ENCODE measurements at regions not wholly inside any gene's neighbourhood (a gene's known extent, or its start where the extent isn't known, plus 50 kb on each side); places are given as distances from the start of the nearest gene placed in this dataset.

GRCh38 chr1:195236991-195237889 is 1371.0 kb downstream of the KCNT2 start:
- H3K36me3 ChIP-seq = no peaks in the 10 kb centered on the region
- H3K9me3 ChIP-seq = no peaks in the 10 kb centered on the region
- TF ChIP-seq CTCF (IDR thresholded peaks at IDR 0.05; ENCODE audit: low read depth, low read length) = no peak
- H3K4me1 ChIP-seq = no peaks in the 10 kb centered on the region; the same call in 1 of the 2 replicates
- DNase-seq = no peak
- H3K4me3 ChIP-seq (ENCODE audit: low read depth, low read length) = no peak overlapping the region
- no peaks in the 10 kb centered on the region for H3K27me3 ChIP-seq

- no peak for TF ChIP-seq CTCF (IDR thresholded peaks at IDR 0.05; ENCODE audit: low read depth, low read length)
- Histone ChIP-seq H3K4me1 (no peaks in the 10 kb centered on the region), H3K36me3 (no peaks in the 10 kb centered on the region), H3K27me3 (no peaks in the 10 kb centered on the region), H3K9me3 (no peaks in the 10 kb centered on the region), H3K4me3 (ENCODE audit: low read depth, low read length) (no peak overlapping the region)
- no peak for DNase-seq
These were observed 1389.6 kb downstream of the KCNT2 start for GRCh38 chr1:195218428-195219212.

GRCh38 chr1:195202241-195202640 is 1406.0 kb downstream of the KCNT2 start:
- DNase-seq = no peak
- Histone ChIP-seq H3K4me1 (peaks cover 3% of the 10 kb centered on the region; the same call in 1 of the 2 replicates), H3K4me3 (ENCODE audit: low read depth, low read length) (no peak overlapping the region), H3K27me3 (no peaks in the 10 kb centered on the region), H3K36me3 (no peaks in the 10 kb centered on the region), H3K9me3 (no peaks in the 10 kb centered on the region)
- no peak for TF ChIP-seq CTCF (IDR thresholded peaks at IDR 0.05; ENCODE audit: low read depth, low read length)

- Histone ChIP-seq H3K36me3 (no peaks in the 10 kb centered on the region), H3K4me1 (peaks cover 3% of the 10 kb centered on the region; the same call in 1 of the 2 replicates), H3K27me3 (no peaks in the 10 kb centered on the region), H3K4me3 (ENCODE audit: low read depth, low read length) (no peak overlapping the region), H3K9me3 (no peaks in the 10 kb centered on the region)
- no peak for TF ChIP-seq CTCF (IDR thresholded peaks at IDR 0.05; ENCODE audit: low read depth, low read length)
- DNase-seq = no peak
These were observed 1407.5 kb downstream of the KCNT2 start for GRCh38 chr1:195200772-195201171.

- Histone ChIP-seq H3K9me3 (no peaks in the 10 kb centered on the region), H3K36me3 (no peaks in the 10 kb centered on the region), H3K27me3 (no peaks in the 10 kb centered on the region), H3K4me3 (ENCODE audit: low read depth, low read length) (no peak overlapping the region), H3K4me1 (no peaks in the 10 kb centered on the region)
- DNase-seq = no peak
- TF ChIP-seq CTCF (IDR thresholded peaks at IDR 0.05; ENCODE audit: low read depth, low read length) = no peak
These were observed 1411.1 kb downstream of the KCNT2 start for GRCh38 chr1:195197116-195197515.
